GM21360 (cell line): ENCODE measurements at regions not wholly inside any gene's neighbourhood (a gene's known extent, or its start where the extent isn't known, plus 50 kb on each side); places are given as distances from the start of the nearest gene placed in this dataset.

Experiments
- ATAC-seq: cut with Tn5 transposase; IDR thresholded peaks from one replicate; pipeline ENCODE4 v1.9.1; 2021; ENCODE audit warnings: mild to moderate bottlenecking, moderate library complexity; ENCODE audit not compliant: unreplicated experiment

DNA sequence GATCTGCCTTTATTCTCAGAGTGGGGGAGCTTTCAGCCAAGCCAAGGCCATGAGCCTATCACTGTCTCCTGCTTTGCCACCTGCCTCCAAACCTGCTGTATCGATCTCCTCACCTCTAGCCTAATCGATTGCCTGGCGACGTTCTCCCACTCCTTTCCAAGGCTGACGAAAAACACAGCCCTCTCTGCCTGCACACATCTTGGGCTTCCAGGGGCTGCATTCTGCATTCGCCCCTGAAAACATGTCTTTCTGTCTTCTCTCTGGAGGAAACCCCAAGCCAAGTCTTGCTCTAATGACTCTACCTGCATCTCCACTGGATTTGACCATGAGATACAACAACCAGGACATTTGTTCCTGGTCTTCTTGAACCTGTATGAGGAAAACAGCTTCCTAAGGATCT is 540.7 kb downstream of the BCL11B start:
- no peak for ATAC-seq

DNA sequence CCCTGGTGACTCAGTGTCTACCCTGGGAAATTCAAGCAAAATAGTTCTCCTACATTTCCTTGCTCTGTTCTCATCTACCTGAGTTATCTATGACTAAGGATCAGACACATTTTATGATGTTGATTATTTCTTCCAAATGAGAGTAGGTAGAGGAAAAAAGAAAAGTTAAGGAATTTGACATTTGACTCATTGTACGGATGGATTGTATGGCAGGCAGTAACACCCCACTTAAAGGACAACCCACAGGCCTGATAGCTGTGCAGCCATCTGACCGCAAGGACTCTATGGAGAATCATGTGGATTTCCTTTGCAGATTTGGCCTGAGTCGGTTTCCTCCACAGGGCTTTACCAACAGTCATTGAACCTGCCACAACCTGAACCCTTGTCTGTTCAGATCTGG is 540.3 kb downstream of the BCL11B start:
- no peak for ATAC-seq

DNA sequence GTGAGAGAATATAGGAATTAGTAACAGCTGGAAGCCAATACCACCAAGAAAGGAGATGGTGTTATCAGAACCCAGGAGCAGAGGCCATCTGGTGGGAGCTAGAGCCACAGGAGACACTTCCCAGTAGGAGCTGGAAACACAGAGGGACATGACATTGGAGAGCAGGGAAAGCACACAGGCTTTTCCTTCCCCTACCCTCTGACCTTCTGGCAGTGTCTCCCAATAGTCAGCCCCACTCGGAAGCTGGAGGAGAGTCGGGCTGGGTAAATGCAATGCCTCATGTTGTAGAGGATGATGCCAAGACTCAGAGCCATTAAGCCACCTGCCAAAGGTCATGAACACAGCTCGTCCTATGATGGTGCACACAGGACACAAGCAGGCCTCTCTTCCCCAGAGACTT is 538.5 kb downstream of the BCL11B start:
- no peak for ATAC-seq

DNA sequence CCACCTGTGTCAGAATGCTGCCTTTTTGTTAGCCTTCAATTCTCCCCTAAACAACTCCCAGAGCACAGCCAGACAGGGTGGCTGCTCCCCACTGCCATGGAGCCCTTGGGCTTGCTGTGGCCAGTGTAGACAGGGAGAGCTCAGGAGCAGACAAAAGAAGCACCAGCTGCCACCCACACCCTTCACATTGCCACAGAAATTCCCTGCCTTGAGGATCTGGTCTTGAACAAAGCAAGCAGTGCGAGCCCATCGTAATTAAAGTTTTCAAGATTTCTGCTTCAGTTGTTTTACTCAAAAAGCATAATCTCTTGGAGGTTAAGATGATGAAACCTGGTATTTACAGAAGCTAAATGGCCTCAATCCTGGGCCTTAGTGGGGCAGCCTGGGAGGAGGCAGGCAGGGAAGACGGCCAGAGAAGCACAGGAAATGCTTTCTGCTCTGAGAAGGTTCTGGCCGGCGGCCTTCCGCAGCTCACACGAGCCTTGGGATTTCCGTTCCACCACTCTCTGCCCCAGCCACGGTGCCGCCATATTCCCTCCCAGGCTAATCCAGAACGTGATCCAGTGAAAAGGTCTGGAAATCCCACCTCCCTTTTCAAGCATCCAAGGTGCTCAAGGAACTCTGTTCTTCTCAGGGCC is 535.2 kb downstream of the BCL11B start:
- no peak for ATAC-seq

DNA sequence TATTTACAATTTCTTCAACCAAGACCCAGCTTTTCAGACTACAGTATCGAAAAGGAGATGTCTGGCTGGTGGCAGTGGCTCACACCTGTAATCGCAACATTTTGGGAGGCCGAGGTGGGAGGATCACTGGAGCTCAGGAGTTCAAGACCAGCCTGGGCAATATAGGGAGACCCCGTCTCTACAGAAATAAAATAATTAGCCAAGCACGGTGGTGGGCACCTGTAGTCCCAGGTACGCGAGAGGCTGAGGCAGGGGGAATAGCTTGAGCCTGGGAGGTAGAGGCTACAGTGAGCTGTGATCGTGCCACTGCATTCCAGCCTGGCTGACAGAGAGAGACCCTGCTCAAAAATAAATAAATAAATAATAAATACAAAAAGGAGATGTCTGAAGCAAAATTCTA is 530.5 kb downstream of the BCL11B start:
- ATAC-seq, result no peak

DNA sequence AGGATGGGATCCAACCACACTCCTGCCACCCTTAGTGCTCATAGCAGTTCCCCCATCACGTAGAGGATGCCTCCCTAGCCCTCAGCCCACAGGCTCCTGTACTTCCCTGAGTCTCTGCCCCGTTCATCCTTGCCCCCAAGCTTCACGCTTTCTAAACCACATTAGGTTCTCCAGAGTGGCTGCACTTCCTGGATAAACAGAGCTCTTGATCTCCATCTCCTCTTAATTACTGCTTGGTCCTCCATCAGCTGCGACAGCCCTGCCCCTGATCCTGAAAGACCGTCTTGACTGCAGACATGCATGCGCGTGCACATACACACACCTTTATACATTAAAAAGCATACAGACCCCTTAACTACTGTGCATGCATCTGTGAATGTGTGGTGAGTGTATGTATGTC is 530.0 kb downstream of the BCL11B start:
- ATAC-seq, result no peak

DNA sequence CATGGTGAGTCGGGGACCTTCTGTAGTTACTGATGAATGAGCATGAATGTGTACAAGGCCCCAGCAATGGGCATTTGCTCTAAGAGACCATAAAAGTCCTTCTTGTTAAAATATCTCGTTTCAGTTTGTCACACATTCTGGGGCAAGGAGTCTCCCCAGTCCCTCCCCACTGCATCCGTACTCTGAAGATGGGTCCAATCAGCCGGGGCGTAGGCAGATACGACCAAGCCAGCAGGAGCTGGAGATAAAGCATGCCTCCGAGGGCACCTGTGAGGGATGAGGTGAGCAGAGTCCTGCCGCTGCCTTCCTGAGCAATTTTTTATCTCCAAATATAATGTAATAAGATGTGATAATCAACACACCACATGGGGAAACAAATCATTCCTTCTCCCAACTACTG is 528.5 kb downstream of the BCL11B start:
- ATAC-seq, result no peak

DNA sequence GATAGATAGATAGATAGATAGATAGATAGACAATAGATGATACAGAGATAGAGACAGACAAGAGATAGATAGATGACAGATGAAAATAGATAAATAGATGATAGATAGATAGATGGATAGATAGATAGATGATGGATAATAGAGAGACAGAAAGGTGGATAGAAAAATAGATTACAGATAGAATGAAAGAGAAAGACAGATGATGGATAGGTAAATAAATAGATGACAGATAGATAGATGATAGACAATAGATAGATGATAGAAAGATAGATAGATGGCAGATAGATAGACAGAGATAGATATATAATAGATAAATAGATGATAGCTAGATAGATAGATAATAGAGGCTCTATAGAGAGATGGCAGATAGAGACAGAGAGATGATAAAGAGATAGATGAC is 523.0 kb downstream of the BCL11B start:
- no peak for ATAC-seq

DNA sequence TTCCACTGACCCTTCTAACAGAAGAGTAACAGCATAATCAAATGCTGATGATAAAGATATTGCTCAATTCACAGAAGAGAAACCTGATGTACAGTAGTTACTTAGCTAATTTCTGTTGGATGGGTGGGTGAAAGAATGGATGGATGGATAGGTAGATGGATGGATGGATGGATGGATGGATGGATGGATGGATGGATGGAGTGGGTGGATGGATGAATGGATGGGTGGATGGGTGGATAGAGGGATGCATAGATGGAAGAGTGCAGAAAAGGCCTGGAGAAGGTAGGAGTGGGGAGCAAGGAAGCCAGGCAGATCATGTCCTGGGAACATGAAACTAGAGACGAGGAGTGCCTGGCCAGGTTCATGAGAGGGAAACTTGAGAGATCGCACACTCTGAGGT is 520.9 kb downstream of the BCL11B start:
- no peak for ATAC-seq

DNA sequence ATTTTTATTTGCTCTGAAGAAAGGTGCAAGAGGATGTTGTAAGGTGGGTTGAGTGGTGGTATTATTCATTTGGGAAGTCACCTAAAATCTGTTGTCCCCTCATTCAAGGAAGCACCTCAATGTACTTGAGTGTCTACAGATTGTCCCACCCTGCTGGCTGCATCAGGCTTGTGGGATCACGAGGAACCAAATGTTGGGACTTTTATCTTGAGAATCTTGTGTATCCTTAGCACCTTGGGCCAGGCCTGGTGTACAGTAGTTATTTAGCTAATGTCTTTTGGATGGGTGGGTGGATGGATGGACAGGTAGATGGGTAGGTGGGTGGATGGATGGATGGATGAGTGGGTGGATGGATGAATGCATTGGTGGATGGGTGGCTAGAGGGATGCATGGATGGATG is 519.3 kb downstream of the BCL11B start:
- no peak for ATAC-seq

DNA sequence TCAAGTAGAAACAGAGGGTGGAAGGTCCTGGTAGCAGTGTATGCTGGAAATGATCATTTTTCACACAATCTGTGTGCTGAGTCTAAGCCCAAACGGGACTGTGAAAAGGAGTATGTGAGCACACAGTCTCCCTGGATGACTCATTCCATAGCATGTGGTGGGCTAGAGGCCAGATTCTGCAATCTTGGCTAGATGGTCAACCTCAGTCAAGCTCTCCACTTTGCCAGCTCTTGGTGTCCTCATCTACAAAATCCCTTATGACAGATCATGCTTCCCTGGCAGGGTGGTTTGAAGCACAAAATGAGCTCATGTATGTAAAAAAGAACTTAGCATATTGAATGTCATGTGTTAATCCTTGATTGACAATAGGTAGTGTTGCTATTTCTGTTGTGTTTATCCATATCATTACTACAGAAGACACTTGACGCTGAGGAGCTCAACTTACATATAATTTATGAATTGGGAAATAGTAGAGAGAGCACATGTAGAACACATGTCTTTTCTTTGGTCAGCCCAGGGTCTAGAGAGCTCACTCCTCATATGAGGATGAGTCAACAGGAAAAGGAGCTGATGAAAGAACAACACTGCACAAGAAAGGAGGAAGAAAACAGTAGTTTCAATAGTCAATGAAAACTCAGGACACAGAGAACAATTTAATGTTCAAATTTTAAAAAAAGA is 517.5 kb downstream of the BCL11B start:
- ATAC-seq, result no peak

DNA sequence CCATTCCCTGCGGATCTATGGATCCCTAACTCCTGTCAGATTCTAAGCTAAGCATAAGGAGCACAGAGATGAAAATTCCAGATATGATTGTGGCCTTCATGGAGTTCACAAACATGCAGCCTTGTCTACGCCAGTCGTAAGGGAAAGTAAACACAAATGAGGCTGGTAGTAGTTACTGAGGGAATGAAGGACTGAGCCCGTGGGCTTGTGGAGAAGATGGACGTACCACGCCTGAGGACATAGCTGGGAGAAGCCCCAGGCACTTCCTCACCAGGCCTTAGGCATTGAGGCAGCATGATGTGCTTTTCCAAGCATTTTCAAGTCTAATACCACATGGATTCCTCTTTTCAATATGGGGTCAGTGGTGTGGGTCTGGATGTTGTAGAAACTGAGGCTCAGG is 515.2 kb downstream of the BCL11B start:
- no peak for ATAC-seq

DNA sequence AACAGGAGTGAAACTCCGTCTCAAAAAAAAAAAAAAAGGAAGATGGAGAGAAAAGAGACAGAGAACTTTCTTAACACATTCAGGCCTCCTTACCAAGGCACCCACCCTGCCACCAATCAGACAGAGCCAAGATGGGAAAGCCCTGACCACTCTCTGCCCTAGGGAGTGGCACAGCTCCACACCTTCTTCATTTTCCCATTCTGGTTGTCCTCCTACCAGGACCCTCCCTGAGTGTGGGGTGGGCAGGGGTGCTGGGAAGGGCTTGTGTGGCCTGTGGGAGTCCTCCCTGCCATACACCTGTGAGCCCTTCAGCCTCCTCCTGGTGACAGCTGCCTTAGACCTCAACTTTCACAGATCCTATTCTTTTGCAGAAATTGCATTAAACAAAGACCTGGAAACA is 513.6 kb downstream of the BCL11B start:
- no peak for ATAC-seq

DNA sequence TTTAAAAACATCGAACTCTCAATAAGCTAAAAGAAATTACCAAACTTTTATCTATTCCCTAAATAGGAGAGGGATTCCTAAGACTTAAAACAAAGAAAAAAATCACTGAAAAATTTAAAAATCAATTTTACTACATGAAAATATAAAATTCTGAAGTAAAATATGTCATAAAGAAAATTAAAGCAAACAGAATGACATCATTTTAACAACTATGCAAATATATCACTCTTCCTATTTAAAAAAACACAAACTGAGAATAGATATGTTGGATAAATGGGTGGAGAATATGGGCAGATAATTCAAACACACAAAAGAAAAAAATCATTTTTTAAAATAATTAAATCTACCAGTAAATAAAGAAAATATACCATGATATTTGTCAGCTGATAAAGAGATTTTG is 510.0 kb downstream of the BCL11B start:
- no peak for ATAC-seq

DNA sequence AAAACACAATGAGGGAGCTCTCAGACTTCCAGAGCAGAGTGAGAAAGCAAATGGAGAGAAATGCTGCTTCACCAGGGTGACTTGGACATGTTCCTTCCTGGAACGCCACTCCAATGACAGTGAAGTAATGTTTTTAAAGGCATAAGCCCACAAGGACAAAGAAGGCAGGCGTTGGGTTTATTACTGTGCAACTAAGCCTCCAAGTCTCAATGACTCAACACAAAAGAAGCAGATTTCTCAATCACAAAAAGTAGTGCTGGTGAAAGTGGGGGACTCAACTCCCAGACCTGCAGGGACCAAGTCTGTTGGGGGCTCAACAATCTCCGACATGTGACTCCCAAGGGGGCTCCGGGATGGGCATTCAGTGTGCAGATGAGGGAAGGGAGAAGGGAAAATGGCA is 505.2 kb downstream of the BCL11B start:
- no peak for ATAC-seq

DNA sequence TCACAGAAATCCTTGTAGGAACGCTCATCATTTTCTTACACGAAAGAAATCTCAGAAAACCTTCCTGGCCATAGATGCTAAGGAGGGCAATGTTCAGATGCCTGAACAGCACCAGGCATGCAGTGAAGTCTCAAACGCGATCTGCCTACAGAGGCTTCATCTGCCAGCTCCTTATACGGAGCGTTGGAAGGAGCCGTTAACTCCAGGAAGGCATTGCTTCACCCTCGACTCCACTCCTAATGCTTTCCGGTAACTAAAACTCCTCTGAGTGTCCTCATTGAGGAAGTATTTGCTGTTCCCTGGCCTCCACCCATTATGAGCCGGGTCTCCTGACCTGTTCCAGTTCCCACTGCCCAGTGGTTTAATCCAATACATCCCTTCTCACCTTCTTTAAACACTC is 502.7 kb downstream of the BCL11B start:
- ATAC-seq, result no peak

DNA sequence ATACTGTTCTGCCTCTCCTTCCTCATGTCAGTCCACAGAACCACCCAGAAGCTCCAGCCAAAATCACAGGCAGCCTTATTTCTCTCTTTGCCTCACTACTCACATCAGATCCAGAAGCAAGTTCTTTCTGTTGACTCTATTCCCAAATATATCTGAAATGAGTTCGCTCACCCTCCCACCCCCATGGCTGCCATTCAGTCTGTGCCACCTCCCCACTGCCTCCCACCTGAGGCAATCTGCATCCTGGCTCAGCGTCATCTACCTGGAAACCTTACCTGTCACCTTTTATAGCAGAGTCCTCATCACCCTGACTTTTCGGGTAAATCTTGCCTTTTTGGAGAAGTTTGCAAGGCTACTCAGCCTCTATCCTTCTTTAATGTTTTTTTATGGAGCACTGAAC is 501.8 kb downstream of the BCL11B start:
- no peak for ATAC-seq

DNA sequence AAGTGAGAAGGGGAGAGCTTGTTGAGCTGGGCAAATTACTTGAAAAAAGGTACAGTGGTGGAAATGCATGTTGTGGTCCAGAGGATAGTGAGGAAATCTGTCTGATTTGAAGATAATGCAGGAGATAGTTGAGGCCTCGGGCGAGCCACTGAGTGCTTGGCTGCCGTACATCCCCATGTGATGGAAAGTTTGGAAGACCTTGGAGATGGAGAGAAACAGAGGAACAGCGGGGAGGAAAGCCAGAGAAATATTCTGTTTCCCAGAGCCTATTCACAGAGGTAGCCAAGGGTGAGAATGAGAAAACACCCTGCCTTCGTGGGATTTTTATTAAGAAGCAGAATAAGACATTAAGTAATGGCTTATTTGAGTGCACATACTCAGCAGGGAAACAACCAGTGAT is 498.2 kb downstream of the BCL11B start:
- ATAC-seq, result no peak

DNA sequence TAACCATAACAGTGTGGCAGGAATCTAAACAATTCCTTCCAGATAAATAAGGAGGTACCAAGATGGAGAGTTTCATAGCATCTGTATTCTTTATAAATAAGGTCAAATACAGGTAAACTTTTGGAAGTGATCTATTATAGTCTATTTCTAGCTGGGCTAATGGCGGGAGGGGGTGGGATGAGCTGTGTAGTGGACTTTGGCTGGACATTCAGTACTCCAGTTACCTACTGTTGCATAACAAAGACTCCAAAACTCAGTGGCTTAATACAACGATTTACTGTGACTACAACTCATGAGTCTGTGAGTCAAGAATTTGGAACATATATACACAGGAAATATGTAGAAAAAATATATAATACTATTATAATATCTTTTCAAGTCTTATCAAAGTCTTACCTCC is 496.1 kb downstream of the BCL11B start:
- no peak for ATAC-seq

DNA sequence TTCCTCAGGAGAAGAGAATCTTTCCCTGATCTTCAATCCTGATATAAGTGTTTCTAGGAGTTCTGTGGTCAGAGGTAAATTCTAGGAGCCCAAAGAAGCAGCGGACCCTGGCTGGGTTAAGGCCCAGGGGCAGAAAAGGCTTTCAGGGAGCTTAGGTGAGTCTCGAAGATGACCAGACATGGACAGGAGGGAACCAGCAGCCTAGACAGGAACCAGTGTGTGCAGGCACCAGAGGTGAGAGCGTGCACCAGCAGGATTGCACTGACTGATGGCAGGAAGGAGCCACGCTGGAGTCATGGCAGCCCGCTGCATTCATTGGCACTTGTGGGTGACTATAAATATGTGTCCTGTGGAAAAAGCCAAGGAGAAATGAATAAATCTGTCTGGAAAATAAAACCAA is 489.9 kb downstream of the BCL11B start:
- ATAC-seq, result no peak

DNA sequence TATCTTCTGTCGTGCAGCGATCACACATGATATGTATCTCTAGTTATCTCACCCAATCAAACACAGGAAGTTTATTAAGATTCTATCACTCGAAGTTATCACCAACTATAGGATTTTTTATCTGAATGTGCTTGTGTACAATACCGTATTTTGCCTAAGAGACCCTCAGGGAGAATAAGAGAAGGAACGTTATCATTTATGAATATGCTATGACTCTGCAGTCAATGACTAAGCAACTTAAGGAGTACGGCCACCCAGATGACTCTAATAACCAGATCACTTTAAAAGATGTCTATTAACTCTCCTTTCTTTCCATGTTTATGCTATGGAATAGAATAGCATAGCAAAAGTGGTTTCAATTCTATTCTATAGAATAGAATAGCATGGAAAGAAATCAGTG is 486.4 kb downstream of the BCL11B start:
- ATAC-seq, result no peak

DNA sequence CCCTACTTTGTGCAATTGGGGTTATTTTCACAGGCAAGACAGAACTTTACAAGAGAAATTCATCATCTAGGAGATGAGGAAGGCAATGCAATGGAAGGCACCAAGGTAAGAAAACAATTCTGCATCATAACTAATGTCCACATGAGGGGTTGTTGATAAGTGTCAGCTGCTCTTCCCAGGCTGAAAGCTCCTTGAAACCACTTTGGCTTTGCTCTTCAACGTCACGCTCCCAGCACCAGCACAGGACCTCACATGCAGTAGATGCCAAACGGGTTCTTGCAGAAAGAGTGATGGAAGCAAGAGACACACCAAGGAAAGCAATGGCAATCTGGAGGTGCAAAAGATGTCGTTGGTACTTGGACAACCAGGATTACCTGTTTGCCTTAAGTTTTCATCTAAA is 485.5 kb downstream of the BCL11B start:
- ATAC-seq, result no peak

DNA sequence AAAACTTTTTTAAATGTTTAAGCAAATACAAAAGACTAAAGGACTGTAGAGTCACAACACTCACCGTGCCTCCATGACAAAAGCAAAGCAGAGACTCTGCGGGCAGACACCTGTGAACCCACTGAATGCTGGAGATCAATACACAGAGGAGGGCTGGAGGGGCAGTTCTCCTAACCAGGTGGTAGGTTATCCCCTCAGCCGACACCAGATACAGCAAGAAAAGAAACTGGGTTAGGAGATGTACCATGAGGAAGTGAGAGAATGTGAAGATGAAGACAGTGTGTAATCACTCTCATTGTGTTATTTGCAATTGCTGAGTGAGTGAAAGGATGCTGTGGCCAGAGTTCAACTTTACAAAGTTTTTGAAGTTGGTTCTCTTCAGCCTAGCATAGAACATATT is 480.3 kb downstream of the BCL11B start:
- no peak for ATAC-seq
